ENCODE measurements at regions not wholly inside any gene's neighbourhood (a gene's known extent, or its start where the extent isn't known, plus 50 kb on each side); places are given as distances from the start of the nearest gene placed in this dataset.

DNA sequence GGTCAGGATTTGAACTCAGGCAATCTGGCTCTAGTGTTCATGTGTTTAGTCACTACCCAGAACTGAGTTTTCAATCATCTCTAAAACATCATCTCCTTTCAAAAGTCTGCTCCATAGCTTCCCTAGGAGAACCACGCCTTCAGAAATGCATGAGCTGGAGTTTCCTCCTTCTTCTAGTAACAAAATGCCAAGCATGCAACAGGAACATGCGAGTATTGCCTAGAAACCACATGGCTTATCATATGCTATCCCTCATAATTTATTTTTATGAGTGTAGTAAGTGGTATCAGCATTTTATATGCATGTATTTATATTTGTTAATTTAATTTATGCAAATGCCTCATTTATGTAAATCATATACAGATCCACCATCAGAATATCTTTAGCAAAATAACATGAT lies 170.9 kb downstream of the RAB11FIP2 start:
- no peak for DNase-seq (ENCODE audit: low read depth)

DNA sequence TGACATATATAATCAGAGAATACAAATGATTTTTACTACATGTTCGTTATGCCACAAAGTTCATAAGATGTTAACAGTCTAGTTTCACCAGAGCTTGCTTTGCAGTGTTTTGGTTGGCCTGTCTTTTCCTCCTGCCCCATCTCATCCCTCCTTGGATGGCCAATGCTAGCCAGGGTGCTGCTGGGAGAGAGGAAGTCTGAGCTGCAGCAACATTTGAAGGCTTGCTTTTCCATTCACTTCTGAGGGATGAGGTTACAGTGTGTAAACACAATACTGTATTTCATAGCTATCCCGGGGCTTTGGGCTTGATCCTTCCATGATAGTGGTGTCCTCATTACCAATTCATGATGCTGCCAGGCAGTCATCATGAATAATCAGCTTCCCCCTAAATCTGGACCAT lies 170.5 kb downstream of the RAB11FIP2 start:
- DNase-seq (ENCODE audit: low read depth): no peak

DNA sequence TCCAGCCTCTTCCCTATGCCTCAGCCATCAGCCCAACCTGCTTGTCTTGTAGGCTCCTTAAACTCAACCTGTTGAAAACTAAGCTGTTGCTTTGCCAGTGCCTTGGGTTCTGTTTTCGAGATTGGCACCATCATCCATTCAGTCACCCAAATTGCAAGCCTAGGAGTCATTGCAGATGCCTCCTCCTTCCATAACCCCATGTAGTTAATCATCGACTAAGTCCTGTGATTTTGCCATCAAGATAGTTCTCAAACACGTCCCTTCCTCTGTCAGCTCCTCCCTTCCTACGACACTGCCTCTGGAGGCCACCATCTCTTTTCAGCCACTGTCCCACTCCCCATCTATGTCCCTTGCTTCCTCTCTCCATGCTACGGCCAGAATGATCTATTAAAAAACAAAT lies 168.1 kb downstream of the RAB11FIP2 start:
- DNase-seq (ENCODE audit: low read depth): no peak

DNA sequence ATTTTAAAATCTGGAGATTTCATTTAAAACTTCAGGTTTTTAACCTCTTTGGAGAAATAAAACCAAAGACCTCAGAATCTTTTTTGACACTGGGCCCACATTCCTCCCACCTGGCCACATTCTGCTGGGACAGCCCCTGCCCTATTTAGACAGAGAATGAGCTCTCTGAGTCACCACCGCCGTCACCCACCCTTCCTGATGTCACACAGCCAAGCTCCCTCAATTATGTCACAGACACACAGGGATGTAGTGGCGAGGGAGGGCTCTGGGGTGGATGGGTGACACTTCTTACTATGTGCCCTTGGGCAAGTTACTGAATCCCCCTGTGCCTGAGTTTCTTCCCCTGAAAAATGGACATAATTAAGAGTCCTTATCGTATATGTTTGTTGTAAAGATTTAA lies 162.6 kb downstream of the RAB11FIP2 start:
- DNase-seq (ENCODE audit: low read depth): no peak

DNA sequence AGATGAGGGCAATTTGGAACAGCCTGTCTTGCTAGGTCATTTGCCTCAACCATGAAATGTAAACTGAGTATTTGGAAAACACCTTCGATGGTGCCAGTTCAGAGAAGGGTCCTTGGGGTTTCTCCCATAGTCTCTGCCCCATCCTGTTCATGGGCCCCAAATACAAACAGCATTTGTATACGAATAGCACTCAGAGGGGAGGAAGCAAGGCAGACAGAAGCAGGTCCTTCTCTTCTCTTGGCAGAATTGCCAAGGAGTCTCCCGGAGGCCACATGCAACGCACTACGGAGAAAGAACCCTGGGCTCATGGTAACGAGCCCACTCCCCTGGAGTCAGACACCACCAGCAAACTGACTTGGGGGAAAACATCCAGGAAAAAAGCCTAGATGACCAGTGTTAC lies 162.1 kb downstream of the RAB11FIP2 start:
- no peak for DNase-seq (ENCODE audit: low read depth)

DNA sequence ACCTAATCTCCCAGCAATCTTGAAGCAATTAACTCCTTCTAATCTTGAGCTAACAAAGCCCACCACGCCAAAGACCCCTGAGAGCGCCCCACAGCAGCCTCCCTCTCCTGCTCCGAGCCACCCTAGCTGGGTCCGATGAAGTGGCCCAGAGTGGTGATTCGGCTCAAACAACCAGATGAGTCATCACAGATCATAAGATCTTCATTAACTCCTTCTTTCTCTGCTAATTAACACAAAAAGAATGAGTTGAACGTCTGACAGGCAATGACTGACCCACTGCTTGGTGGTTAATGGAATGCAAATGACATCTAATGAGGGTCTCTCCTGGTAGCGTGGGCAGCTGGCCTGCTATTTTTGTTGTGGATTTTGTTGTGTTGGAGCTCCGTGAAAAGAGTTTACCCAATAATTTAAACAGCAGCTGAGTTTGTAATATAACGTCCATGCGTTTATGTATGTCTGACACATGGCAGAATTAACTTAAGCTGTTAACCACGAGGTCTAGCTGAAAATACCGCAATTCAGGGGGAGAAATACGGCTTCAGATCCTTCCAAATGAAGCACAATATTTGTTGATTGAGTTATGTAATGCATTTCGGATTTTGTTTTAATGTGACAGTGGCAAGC lies 161.4 kb downstream of the RAB11FIP2 start:
- no peak for DNase-seq (ENCODE audit: low read depth)

DNA sequence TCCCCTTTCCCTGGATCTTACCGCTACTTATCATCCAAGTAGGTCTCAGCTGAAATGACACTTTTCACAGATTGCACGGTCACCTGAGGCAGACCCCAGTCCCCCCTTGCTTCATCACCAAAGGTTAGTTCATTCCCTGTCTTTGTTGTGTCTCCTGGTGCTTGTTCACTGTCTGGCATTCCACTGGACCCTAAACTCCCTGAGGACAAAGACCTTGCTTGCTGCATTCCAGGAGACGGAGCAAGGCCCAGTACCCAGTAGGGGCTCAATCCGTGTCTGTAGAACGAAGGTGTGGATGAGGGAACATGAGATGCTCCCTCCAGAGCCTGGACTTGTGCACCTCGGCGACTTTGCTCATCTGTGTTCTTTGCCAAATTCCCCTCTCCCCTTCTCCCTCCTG lies 160.0 kb downstream of the RAB11FIP2 start:
- no peak for DNase-seq (ENCODE audit: low read depth)

DNA sequence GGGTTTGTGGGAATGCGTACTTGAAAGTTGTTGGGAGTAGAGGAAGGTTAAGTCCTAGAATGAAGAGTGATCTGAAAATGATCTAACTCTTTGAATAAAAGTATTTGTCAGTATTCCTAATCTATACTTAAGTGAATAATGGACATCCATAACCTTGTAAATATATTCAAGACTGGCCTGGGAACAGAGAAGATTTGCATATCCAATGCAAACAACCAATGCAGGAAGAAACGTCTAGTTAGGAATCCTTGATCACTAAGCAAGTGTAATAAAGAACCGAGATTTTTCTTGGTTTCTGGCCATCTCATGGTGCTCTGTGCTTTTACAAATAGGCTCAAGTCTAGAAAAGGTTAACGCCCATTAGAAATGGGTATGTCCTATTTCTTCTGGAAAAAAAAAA lies 157.1 kb downstream of the RAB11FIP2 start:
- no peak for DNase-seq (ENCODE audit: low read depth)

DNA sequence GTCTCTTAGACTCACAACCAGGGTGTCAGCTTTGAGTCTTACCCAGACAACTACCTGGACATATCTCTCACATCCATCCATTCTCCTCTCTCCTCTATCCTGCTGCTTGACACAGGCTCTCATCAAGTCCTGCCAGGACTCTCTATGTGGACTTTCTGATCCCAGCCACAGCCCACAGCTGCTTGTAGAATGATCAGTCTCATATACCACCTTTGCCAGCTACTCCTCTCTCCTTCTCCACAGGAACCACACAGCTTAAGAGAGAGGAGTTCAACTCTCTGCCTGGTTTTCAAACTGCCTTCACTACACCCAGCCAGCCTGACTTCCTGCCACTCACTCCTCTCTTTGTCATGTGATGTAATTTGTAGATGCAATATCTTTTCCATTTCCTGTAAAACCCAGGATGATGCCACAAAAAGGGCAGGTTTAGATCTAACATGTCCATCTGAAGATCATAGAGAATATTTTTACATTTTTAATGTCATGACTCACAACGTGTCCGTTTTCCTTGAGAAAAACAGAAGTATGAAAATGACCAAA lies 154.0 kb downstream of the RAB11FIP2 start:
- no peak for DNase-seq (ENCODE audit: low read depth)

DNA sequence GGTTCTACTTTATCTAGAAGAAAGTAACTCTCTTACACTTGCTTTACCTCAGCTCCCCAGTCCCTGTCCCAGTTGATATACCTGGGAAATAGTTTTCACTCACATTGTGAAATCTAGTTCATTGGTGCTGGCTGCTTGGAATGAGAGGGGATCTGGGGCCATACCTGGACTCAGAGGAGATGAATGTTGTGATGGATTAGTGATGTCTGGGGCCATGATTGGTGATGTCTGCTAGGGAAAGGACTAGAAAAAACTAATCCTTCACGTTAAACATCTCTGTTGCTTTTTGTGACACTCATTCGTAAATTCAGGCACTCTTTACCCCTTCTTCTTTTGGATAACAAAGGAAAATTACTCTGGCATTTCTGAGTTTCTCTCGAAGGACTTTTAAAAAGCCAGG lies 152.4 kb downstream of the RAB11FIP2 start:
- DNase-seq (ENCODE audit: low read depth): no peak

DNA sequence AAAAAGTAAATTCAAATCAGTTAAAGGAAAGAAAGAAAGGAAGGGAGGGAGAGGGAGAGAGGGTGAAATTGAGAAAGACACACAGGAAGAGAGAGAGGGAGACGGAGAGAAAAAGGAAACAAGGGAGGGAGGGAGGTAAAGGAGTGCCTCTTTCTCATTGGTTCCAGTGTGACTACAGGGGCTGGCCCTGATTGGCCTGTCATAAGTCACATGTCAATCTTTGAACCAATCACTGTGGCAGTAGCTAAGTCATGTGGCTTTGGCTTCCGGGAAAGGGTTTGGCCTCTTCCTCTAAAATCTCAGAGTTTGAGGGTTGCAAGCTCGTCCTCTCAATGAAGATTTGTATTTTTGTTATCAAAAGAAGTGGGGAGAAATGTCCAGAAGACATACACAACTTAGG lies 150.2 kb downstream of the RAB11FIP2 start:
- DNase-seq (ENCODE audit: low read depth): no peak

DNA sequence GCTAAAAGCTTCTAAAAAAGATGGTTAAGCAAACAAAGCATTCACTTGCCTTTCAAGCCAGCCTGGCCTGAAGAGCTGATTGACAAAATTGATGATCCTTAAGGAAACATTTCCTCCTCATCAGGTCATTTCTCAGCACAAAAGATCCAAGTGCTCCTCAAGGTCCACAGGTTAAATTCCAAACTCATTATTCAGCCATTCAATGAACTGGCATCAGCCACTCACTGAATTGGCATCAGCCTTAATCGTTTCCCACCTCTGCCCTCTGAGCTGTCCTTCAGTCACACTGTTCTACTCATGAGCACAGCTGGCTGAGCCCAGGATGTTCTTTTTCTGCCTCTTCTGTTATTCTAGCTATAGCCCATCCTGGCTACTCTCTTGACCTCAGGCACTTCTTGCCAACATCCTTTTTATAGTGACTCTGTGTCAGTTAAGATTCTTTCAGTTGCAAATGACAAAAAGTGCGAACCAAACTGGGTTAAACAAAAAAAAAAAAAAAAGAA lies 147.5 kb downstream of the RAB11FIP2 start:
- DNase-seq (ENCODE audit: low read depth): no peak

DNA sequence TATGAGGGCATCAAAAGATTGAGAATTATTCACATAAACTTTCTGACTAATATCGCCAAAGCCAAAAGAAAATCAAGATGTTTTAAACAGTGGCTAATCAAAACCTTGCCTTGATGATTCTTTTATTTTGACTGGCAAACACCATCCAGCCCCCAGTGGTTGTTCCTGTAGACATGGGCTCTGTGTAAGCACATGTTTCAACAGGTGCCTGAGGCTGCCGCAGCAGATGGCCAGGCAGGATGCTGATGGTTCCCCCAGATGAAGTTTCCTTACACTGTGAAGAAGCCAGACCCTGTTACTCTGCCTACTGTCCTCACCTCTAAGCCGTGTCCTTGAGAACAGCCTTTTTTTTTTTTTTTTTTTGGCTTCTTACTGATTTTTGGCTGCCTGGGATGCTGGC lies 146.5 kb downstream of the RAB11FIP2 start:
- no peak for DNase-seq (ENCODE audit: low read depth)

DNA sequence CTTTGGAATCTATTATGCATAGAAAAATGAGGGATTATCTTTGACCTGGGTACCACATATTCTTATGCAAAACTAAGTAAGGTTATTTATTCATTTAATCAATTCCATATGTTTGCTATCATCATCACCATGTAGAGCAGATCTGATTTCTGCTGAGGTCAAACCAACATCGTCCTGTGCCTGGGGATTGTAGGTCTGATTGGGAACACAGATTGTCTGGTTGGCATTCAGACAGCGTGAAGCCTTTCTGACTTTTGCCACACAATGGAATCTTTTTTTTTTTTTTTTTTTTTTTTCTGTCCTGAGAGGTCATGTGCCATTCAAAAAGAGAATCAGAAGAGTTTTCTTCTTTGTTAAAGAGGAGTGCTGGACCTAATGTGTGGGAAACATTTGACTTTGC lies 142.9 kb downstream of the RAB11FIP2 start:
- no peak for DNase-seq (ENCODE audit: low read depth)

DNA sequence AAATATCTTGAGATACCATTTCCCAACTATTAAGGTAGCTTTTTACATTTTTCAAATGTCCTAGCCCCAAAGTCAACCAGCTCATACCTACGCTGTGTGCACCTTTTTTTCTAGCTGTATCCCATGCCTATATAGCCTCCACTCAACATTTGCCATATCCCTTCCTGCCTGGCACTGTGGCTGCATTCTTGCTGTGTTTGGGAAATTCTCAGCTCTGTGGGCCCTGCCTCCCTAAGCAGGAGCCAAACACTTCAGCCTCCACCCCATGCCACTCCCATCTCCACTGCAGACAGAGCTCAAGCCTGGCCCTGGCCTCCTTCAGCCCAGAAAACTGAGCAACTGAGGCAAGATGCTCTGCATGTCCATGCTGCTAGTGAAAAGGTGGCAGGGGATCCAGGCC lies 141.3 kb downstream of the RAB11FIP2 start:
- DNase-seq (ENCODE audit: low read depth): no peak

DNA sequence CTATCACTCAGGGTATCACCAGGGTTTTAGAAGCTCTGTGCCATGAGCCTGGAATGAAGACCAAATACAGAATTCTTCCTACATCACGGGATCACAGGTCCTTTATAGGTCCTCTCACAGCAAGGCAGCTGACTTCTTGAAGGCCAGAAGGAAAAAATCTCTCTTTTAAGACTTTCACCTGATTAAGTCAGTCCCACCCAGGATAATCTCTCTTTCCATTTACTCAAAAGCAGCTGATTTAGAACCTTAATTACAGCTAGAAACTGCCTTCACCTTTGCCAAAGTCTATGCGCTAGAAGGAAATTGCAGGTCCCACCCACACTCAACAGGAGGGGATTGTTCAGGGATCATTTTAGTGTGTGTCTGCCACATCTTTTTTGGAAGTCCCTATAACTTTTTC lies 135.1 kb downstream of the RAB11FIP2 start:
- no peak for DNase-seq (ENCODE audit: low read depth)

DNA sequence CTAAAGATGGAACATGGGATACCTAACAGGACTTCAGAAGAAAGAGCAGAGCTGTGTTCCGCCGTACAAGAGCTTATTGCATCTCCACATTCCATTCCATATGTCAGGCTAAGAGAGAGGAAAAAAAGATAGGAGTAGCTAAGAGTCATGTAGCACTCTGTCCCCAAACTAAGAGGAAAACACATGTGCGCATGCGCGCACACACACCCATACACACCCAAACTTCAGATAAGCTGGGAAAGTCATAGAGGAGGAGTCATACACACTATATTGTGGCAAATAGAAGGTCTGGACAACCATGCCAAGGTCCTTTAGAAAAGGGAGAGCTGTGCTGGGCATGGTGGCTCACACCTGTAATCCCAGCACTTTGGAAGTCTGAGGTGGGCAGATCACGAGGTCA lies 132.4 kb downstream of the RAB11FIP2 start:
- DNase-seq (ENCODE audit: low read depth): no peak

DNA sequence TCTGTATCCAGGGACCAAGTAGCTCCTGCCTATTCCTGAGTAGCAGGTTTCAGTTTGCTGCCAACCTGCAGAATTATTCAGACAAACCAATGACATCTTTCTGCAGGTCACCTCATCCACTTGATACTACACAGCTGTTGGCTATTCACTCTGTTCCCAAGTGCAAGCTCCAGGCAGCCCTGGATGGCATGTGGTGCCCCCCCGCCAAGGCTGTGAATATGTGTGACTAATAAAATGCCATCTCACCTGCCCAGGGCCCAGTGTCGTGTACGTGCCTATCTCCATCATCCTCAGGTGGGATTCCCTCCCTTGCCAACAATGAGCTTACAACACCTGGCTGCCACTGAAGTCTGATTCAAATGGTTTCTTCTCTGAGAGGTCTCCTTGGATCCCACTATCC lies 125.8 kb downstream of the RAB11FIP2 start:
- no peak for DNase-seq (ENCODE audit: low read depth)

DNA sequence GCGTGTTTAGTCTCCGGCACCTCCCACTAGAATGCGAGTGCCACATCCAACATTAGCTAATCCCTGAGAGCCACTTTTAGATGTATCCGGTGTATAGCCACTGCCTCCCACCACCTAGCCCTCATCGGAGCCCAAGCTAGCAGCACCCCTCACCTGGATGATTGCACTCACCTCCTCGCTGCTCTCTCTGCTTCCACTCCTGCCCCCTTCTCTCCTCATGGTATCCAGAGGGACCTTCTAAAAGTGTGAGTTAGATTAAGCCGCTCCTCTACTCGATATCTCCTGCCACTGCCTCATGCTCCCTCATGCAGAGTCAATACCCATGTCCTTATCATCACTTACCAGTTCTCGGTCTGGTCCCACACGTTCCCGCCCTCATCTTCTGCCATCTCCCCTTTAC lies 125.3 kb downstream of the RAB11FIP2 start:
- DNase-seq (ENCODE audit: low read depth): no peak

DNA sequence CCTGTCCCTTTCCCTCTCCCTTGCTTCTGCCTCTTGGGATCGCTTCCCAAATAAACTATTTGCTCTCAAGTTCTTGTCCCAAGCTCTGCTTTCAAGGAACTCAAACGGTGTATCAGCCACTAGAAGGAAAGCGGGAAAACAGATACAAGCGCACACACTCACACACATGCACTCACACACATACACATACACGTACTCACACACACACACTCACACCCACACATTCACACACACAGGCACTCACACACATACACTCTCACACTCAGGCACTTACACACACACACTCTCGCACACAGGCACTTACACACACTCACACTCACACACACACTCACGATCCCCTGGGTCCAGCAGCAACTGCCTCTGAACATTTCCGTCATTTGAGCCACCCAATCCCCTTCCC lies 121.9 kb downstream of the RAB11FIP2 start:
- no peak for DNase-seq (ENCODE audit: low read depth)

DNA sequence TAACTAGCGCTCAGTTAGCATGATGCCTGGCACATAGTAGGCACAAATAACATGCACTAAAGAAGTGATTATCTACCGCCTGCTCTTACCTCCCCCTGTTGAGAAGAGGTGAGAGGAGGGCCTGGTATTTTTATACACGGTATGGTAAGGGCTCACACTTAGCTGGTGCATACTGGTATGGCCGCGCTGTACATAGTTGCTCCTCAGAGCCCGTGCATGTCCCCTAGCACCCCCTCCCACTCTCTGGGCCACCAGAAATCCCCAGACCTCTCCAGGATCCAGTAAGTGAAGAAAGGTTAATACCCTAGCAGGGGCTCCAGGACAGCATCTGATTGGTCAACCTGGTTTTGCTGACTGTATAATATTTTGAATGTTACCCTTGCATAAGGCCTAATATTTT lies 121.4 kb downstream of the RAB11FIP2 start:
- no peak for DNase-seq (ENCODE audit: low read depth)

DNA sequence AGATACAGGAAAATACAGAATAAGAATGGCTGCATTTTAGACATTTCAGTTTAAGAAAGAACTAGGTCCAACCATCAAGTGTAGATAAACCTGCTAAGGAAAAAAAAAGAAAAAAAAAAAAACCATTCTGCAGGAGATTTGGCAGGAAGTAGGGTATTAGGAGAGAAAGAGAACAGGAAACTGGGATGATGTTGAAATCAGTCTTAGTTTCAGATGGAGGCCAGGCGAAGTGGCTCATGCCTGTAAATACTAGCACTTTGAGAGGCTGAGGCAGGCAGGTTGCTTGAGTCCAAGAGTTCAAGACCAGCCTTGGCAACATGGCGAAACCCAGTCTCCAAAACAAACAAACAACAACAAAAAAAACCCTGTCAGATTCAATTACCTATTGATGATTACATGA lies 120.2 kb downstream of the RAB11FIP2 start:
- DNase-seq (ENCODE audit: low read depth): peak; percentile 78

DNA sequence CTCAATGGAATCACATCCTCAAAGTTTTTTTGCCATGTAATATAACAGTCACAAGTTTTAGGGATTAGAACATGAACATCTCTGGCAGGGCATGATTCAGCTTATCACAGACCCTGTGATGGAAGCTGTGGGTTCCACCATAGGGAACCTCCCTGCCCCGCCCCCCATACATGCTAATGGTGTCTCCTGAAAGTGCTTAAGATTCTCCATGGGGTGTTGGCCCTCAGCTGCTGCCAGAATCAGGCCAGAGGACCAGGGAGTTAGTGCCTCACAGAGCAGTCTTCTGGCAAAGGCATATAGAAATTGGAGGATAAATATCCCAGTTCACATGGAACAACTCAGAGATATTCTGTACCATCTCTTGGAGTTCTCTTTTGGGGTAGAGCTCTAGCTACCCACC lies 119.4 kb downstream of the RAB11FIP2 start:
- DNase-seq (ENCODE audit: low read depth): no peak

DNA sequence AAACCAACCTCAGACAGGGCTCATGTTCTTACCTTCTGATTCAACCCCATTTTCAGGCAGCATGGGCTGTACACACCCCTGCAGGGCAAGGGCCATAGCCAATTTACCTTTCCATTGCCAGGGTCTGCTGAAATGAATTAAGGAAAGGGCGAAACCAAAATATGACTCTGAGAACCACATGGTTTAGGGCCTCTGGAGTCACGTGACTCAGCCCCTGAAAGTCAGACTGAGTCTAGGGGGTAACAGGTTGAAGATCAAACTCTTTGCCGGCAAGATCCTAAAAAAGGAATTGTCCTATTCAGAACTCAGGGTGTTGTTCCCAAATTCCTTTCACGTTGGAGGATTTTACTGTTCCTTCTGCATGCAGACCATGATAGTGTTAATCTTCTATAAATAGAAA lies 118.9 kb downstream of the RAB11FIP2 start:
- no peak for DNase-seq (ENCODE audit: low read depth)

Data from iris pigment epithelial cell (primary cell).